ENCODE measurements at regions not wholly inside any gene's neighbourhood (a gene's known extent, or its start where the extent isn't known, plus 50 kb on each side); places are given as distances from the start of the nearest gene placed in this dataset.
"Not testable (repeated sequence)": the region's sequence is repeated elsewhere in the genome, so short reads cannot be mapped to it uniquely, and the experiment has no call there.

- Histone ChIP-seq H3K4me3 (no peak overlapping the region), H3K4me1 (no peaks in the 10 kb centered on the region), H3K27me3 (no peaks in the 10 kb centered on the region), H3K36me3 (ENCODE audit: low read depth, missing control alignments) (no peaks in the 10 kb centered on the region), H3K27ac (no peak overlapping the region), H3K9me3 (no peaks in the 10 kb centered on the region)
- intact Hi-C loops (cut with DNase I; ENCODE audit: low total_unique reads): no loop called here
- TF ChIP-seq POLR2A (IDR thresholded peaks at IDR 0.05): no peak
- no peak for TF ChIP-seq CTCF (IDR thresholded peaks at IDR 0.05)
- no peak for DNase-seq
- 75 to 78% methylated on average over 3 of the region's 3 CpGs for WGBS, 2 donors
Measured at GRCh38 chr5:27450607-27451006, 412.2 kb upstream of the CDH9 start.

DNA sequence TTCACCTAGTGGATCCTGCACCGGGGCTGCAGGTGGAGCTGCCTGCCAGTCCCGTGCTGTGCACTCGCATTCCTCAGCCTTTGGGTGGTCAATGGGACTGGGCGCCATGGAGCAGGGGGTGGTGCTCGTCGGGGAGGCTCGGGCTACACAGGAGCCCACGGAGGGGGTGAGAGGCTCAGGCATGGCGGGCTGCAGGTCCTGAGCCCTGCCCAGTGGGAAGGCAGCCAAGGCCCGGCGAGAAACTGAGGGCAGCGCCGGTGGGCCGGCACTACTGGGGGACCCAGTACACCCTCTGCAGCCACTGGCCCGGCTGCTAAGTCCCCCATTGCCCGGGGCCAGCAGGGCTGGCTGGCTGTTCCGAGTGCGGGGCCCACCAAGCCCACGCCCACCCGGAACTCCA is 401.0 kb upstream of the CDH9 start:
- 78 to 83% methylated on average over 1 to 20 of the region's 20 CpGs for WGBS, 2 donors
- DNase-seq; H3K27me3 ChIP-seq; intact Hi-C loops (cut with DNase I; ENCODE audit: low total_unique reads); H3K9me3 ChIP-seq; H3K27ac ChIP-seq; H3K4me1 ChIP-seq; H3K36me3 ChIP-seq (ENCODE audit: low read depth, missing control alignments): not testable (repeated sequence)
- peak overlapping the region; percentile 12 to 26 for H3K4me3 ChIP-seq

GRCh38 chr5:27437594-27438200 is 399.3 kb upstream of the CDH9 start:
- no peaks in the 10 kb centered on the region for H3K4me1 ChIP-seq
- no peak overlapping the region for H3K4me3 ChIP-seq
- no peaks in the 10 kb centered on the region for H3K36me3 ChIP-seq (ENCODE audit: low read depth, missing control alignments)
- H3K27me3 ChIP-seq: no peaks in the 10 kb centered on the region
- WGBS, 2 donors: 77 to 95% methylated on average over 2 of the region's 2 CpGs
- no peaks in the 10 kb centered on the region for H3K9me3 ChIP-seq
- intact Hi-C loops (cut with DNase I; ENCODE audit: low total_unique reads): no loop called here
- no peak for TF ChIP-seq POLR2A (IDR thresholded peaks at IDR 0.05)
- TF ChIP-seq CTCF (IDR thresholded peaks at IDR 0.05): no peak
- H3K27ac ChIP-seq: no peak overlapping the region
- DNase-seq: no peak

DNA sequence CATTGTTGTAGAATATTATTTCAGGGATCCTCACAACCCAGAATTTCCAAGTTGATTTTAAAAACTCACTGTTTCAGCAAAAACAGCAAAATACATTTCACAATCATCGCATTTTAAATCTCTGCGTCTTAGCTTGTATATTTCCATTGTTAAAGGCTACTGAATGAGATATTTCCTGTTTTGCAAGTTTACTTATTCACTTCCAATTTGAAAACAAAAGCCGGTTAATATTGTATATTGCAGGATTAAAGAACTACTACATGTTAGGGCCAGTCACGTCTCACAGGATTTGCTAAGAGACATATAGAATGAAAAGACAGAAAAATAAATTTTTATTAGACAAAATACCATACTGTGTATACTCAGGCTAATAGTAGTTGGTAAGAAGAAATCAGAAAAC is 395.9 kb upstream of the CDH9 start:
- H3K9me3 ChIP-seq: no peaks in the 10 kb centered on the region
- intact Hi-C loops (cut with DNase I; ENCODE audit: low total_unique reads): no loop called here
- no peak for TF ChIP-seq POLR2A (IDR thresholded peaks at IDR 0.05)
- no peak for TF ChIP-seq CTCF (IDR thresholded peaks at IDR 0.05)
- WGBS, 2 donors: 87 to 95% methylated on average over 4 of the region's 4 CpGs
- H3K4me1 ChIP-seq: no peaks in the 10 kb centered on the region
- no peaks in the 10 kb centered on the region for H3K27me3 ChIP-seq
- no peak overlapping the region for H3K4me3 ChIP-seq
- no peaks in the 10 kb centered on the region for H3K36me3 ChIP-seq (ENCODE audit: low read depth, missing control alignments)
- DNase-seq: no peak
- H3K27ac ChIP-seq: no peak overlapping the region

DNA sequence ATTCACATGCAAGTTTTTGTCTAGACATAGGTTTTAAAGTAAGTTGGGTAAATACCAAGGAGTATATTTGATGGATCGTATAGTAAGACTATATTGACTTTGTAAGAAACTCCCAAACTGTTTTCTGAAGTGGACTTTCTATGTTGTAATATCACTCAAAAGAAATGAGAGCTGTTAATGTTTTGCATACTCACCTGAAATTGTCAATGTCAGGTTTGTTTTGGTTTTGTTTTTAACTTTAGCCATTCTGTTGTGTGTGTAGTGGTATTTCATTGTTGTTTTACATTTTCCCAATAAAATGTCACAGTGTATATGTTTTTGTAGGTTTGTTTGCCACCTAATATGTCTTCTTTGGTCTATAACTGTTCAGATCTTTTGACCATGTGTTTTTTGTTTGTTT is 375.7 kb upstream of the CDH9 start:
- Histone ChIP-seq H3K4me1 (no peaks in the 10 kb centered on the region), H3K27ac (no peak overlapping the region), H3K9me3 (no peaks in the 10 kb centered on the region), H3K4me3 (no peak overlapping the region), H3K27me3 (no peaks in the 10 kb centered on the region), H3K36me3 (ENCODE audit: low read depth, missing control alignments) (no peaks in the 10 kb centered on the region)
- intact Hi-C loops (cut with DNase I; ENCODE audit: low total_unique reads): no loop called here
- no peak for DNase-seq
- no peak for TF ChIP-seq CTCF (IDR thresholded peaks at IDR 0.05)
- TF ChIP-seq POLR2A (IDR thresholded peaks at IDR 0.05): no peak
- WGBS, 2 donors: 84 to 98% methylated on average over 1 of the region's 1 CpG

Measured in testis (tissue), 2 donors.